ENCODE measurements at regions not wholly inside any gene's neighbourhood (a gene's known extent, or its start where the extent isn't known, plus 50 kb on each side); places are given as distances from the start of the nearest gene placed in this dataset.

- no peaks in the 10 kb centered on the region for H3K36me3 ChIP-seq (ENCODE audit: control insufficient read depth, insufficient read depth, low read length)
- H3K4me3 ChIP-seq (ENCODE audit: extremely low read depth, insufficient read depth, low read length, poor library complexity, severe bottlenecking), result no peak overlapping the region
- H3K9me3 ChIP-seq (ENCODE audit: control insufficient read depth, low read length), result no peaks in the 10 kb centered on the region
- peaks cover 5% of the 10 kb centered on the region for H3K4me1 ChIP-seq (ENCODE audit: control insufficient read depth, insufficient read depth, low read length, poor library complexity, severe bottlenecking)
- 67% methylated on average over 3 of the region's 7 CpGs; no CpG with 5 or more reads in 1 of the 2 experiments for WGBS, 2 experiments (ENCODE audit: insufficient coverage in 2 of 2)
- H3K27ac ChIP-seq (ENCODE audit: low read depth, low read length, severe bottlenecking), result no peak overlapping the region
Observed at GRCh38 chr3:55413236-55413635, 73.9 kb downstream of the WNT5A start.

DNA sequence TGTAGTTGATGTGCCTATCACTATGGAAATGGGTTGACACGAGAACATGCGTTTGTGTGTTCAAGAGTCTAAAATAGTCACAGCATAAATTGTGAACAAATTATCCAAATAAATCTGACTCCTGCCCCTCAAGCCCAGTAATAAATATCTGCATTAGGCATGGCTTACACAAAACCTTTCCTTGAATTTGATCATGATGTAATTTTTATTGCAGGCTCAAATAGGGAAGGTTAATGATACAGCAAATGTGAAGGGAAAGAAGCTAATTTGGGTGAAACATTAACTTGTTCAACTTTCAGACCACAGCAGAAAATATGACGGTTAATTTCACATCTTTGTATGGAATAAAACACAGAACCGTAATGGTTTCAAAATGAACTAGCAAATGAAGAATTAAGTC lies 74.6 kb downstream of the WNT5A start:
- no peaks in the 10 kb centered on the region for H3K36me3 ChIP-seq (ENCODE audit: control insufficient read depth, insufficient read depth, low read length)
- no peak overlapping the region for H3K27ac ChIP-seq (ENCODE audit: low read depth, low read length, severe bottlenecking)

GRCh38 chr3:55409806-55410205 lies 77.3 kb downstream of the WNT5A start:
- Histone ChIP-seq H3K36me3 (ENCODE audit: control insufficient read depth, insufficient read depth, low read length) (no peaks in the 10 kb centered on the region), H3K4me1 (ENCODE audit: control insufficient read depth, insufficient read depth, low read length, poor library complexity, severe bottlenecking) (no peaks in the 10 kb centered on the region), H3K9me3 (ENCODE audit: control insufficient read depth, low read length) (no peaks in the 10 kb centered on the region), H3K4me3 (ENCODE audit: extremely low read depth, insufficient read depth, low read length, poor library complexity, severe bottlenecking) (no peak overlapping the region), H3K27ac (ENCODE audit: low read depth, low read length, severe bottlenecking) (no peak overlapping the region)
- 83 to 92% methylated on average over 1 to 2 of the region's 2 CpGs for WGBS, 2 experiments (ENCODE audit: insufficient coverage in 2 of 2)

More for the DNA sequence above, 74.6 kb downstream of the WNT5A start:
- no peak overlapping the region for H3K4me3 ChIP-seq (ENCODE audit: extremely low read depth, insufficient read depth, low read length, poor library complexity, severe bottlenecking)
- H3K4me1 ChIP-seq (ENCODE audit: control insufficient read depth, insufficient read depth, low read length, poor library complexity, severe bottlenecking), result peaks cover 5% of the 10 kb centered on the region
- H3K9me3 ChIP-seq (ENCODE audit: control insufficient read depth, low read length), result no peaks in the 10 kb centered on the region
- WGBS, 2 experiments (ENCODE audit: insufficient coverage in 2 of 2), result 100% methylated on average over 2 of the region's 4 CpGs; no CpG with 5 or more reads in 1 of the 2 experiments

- H3K4me3 ChIP-seq (ENCODE audit: extremely low read depth, insufficient read depth, low read length, poor library complexity, severe bottlenecking), result no peak overlapping the region
- no peaks in the 10 kb centered on the region for H3K36me3 ChIP-seq (ENCODE audit: control insufficient read depth, insufficient read depth, low read length)
- WGBS, 2 experiments (ENCODE audit: insufficient coverage in 2 of 2), result 86 to 88% methylated on average over 1 of the region's 3 CpGs
- H3K27ac ChIP-seq (ENCODE audit: low read depth, low read length, severe bottlenecking), result no peak overlapping the region
- H3K4me1 ChIP-seq (ENCODE audit: control insufficient read depth, insufficient read depth, low read length, poor library complexity, severe bottlenecking), result no peaks in the 10 kb centered on the region
- no peaks in the 10 kb centered on the region for H3K9me3 ChIP-seq (ENCODE audit: control insufficient read depth, low read length)
Observed at GRCh38 chr3:55408193-55408826, 78.8 kb downstream of the WNT5A start.

DNA sequence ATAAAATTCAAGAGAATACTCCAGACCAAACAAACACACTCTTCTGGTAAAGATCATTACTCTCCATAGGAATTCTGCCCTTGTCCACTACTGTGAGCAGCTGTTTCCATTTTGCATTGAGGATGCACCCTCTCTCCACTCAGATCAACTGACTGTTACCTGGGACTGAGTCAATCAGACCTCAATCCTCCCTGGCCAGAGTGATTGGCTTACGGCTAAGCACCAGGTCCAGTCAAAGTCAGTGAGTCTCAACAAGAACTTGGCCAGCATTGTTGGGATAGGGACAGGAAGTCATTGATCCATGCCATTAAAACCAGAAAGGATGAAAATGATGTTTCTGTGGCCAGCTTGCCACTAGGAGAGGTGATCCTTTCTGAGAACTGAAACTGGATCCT lies 79.7 kb downstream of the WNT5A start:
- no peaks in the 10 kb centered on the region for H3K9me3 ChIP-seq (ENCODE audit: control insufficient read depth, low read length)
- H3K4me1 ChIP-seq (ENCODE audit: control insufficient read depth, insufficient read depth, low read length, poor library complexity, severe bottlenecking), result no peaks in the 10 kb centered on the region
- 89% methylated on average over 1 of the region's 1 CpG; no CpG with 5 or more reads in 1 of the 2 experiments for WGBS, 2 experiments (ENCODE audit: insufficient coverage in 2 of 2)
- no peaks in the 10 kb centered on the region for H3K36me3 ChIP-seq (ENCODE audit: control insufficient read depth, insufficient read depth, low read length)
- no peak overlapping the region for H3K4me3 ChIP-seq (ENCODE audit: extremely low read depth, insufficient read depth, low read length, poor library complexity, severe bottlenecking)
- no peak overlapping the region for H3K27ac ChIP-seq (ENCODE audit: low read depth, low read length, severe bottlenecking)

DNA sequence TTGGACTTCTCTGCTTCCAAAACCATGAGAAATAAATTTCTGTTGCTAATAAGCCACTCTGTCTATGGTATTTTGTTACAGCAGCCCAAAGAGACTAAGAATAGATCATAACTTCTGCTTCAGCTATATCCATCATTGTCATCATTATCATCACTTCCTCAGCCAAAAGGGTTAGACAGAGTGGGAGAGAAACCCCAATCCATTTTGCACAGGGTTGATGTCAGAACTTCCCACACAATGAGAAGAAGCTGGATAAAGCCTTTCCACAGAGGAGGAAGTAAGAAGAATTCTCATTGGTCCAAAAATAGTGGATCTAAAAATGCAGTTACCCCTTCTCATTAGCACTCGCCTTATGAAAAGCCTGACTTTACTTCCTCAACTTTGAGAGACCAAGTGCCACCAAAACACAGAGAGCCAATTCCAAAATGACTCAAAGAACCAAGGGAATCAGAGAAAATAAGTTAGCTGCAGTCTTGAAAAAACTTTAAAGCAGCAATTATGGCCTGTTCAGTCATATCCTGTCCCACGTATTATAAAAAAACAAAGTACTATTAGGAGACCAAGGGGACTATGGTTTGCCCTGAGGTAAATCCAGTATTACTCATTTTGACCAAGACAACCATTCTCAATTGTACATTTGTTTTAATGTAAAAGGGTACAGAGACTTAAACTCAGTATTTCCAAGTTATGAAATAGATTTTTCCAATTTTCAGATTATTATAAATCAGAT lies 80.2 kb downstream of the WNT5A start:
- Histone ChIP-seq H3K9me3 (ENCODE audit: control insufficient read depth, low read length) (no peaks in the 10 kb centered on the region), H3K4me1 (ENCODE audit: control insufficient read depth, insufficient read depth, low read length, poor library complexity, severe bottlenecking) (no peaks in the 10 kb centered on the region), H3K36me3 (ENCODE audit: control insufficient read depth, insufficient read depth, low read length) (no peaks in the 10 kb centered on the region), H3K27ac (ENCODE audit: low read depth, low read length, severe bottlenecking) (no peak overlapping the region), H3K4me3 (ENCODE audit: extremely low read depth, insufficient read depth, low read length, poor library complexity, severe bottlenecking) (no peak overlapping the region)
- 60 to 100% methylated on average over 1 of the region's 2 CpGs for WGBS, 2 experiments (ENCODE audit: insufficient coverage in 2 of 2)

DNA sequence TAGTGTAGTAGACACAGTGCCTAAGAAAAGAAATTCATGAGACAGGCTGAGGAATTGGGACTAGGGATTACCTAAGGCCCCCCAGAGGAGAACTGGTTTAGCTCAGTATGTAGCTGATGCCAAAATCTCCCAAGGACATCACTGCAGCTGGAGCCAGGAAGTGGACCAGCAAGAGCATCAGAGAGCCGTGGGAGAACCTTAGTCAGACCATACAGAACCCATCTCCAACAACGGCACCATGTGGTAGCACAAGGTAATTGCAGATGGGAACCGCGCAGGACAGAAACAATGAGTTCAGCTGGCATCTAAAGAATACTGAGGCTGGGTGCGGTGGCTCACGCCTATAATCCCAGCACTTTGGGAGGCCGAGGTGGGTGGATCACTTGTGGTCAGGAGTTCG lies 81.7 kb downstream of the WNT5A start:
- Histone ChIP-seq H3K36me3 (ENCODE audit: control insufficient read depth, insufficient read depth, low read length) (no peaks in the 10 kb centered on the region), H3K4me1 (ENCODE audit: control insufficient read depth, insufficient read depth, low read length, poor library complexity, severe bottlenecking) (no peaks in the 10 kb centered on the region), H3K27ac (ENCODE audit: low read depth, low read length, severe bottlenecking) (no peak overlapping the region), H3K4me3 (ENCODE audit: extremely low read depth, insufficient read depth, low read length, poor library complexity, severe bottlenecking) (no peak overlapping the region), H3K9me3 (ENCODE audit: control insufficient read depth, low read length) (no peaks in the 10 kb centered on the region)
- WGBS, 2 experiments (ENCODE audit: insufficient coverage in 2 of 2), result 58 to 63% methylated on average over 5 to 8 of the region's 8 CpGs

- Histone ChIP-seq H3K4me3 (ENCODE audit: extremely low read depth, insufficient read depth, low read length, poor library complexity, severe bottlenecking) (no peak overlapping the region), H3K27ac (ENCODE audit: low read depth, low read length, severe bottlenecking) (no peak overlapping the region), H3K36me3 (ENCODE audit: control insufficient read depth, insufficient read depth, low read length) (no peaks in the 10 kb centered on the region), H3K9me3 (ENCODE audit: control insufficient read depth, low read length) (no peaks in the 10 kb centered on the region), H3K4me1 (ENCODE audit: control insufficient read depth, insufficient read depth, low read length, poor library complexity, severe bottlenecking) (no peaks in the 10 kb centered on the region)
- 82 to 100% methylated on average over 2 to 3 of the region's 4 CpGs for WGBS, 2 experiments (ENCODE audit: insufficient coverage in 2 of 2)
Observed at GRCh38 chr3:55402886-55403609, 84.1 kb downstream of the WNT5A start.

GRCh38 chr3:55380561-55380960 lies 106.5 kb downstream of the WNT5A start:
- Histone ChIP-seq H3K36me3 (ENCODE audit: control insufficient read depth, insufficient read depth, low read length) (no peaks in the 10 kb centered on the region), H3K9me3 (ENCODE audit: control insufficient read depth, low read length) (no peaks in the 10 kb centered on the region), H3K27ac (ENCODE audit: low read depth, low read length, severe bottlenecking) (no peak overlapping the region), H3K4me3 (ENCODE audit: extremely low read depth, insufficient read depth, low read length, poor library complexity, severe bottlenecking) (no peak overlapping the region), H3K4me1 (ENCODE audit: control insufficient read depth, insufficient read depth, low read length, poor library complexity, severe bottlenecking) (no peaks in the 10 kb centered on the region)

DNA sequence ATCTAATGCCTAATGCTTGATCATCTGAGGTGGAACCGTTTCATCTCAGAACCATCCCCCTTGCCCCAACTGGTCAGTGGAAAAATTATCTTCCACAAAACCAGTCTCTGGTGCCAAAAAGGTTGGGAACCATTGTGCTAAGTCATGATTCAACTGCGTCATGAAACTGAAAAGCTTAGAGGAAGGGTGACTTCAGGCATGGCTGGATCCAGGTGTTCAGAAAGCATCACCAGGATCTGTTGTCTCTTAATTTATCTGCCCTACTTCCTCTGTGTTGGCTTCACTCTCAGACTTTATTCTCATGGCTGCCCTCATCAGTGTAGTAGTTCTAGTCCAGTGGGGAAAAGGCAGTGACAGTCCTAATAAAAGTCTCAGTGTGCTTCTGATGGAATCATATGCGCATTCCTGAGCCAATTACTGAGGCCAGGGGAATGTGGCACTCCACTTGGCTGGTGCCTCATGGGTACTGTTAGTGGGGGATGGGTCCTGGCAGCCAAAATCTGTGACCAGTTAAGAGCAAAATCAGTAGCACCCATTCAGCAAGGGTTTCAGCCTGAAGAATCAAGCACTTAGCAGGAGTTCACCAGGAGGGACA lies 110.3 kb downstream of the WNT5A start:
- no peaks in the 10 kb centered on the region for H3K9me3 ChIP-seq (ENCODE audit: control insufficient read depth, low read length)
- H3K4me3 ChIP-seq (ENCODE audit: extremely low read depth, insufficient read depth, low read length, poor library complexity, severe bottlenecking), result no peak overlapping the region
- H3K36me3 ChIP-seq (ENCODE audit: control insufficient read depth, insufficient read depth, low read length), result no peaks in the 10 kb centered on the region
- no peak overlapping the region for H3K27ac ChIP-seq (ENCODE audit: low read depth, low read length, severe bottlenecking)
- no peaks in the 10 kb centered on the region for H3K4me1 ChIP-seq (ENCODE audit: control insufficient read depth, insufficient read depth, low read length, poor library complexity, severe bottlenecking)
- 87 to 96% methylated on average over 3 of the region's 3 CpGs for WGBS, 2 experiments (ENCODE audit: insufficient coverage in 2 of 2)
